K562 (cell line): ENCODE measurements at regions not wholly inside any gene's neighbourhood (a gene's known extent, or its start where the extent isn't known, plus 50 kb on each side); places are given as distances from the start of the nearest gene placed in this dataset.

ENCODE experiments used
- REST ChIP-seq, 2 experiments: fragments of 450-650 bp; formaldehyde crosslinking in 1 of 2; IDR thresholded peaks; 2 replicates each; pipeline versions ENCODE4 v1.4.0 to v1.6.1; 2014 to 2020; ENCODE audit warnings: mild to moderate bottlenecking in 2 of 2, borderline replicate concordance in 1 of 2, low read depth in 1 of 2
- SIN3A ChIP-seq, 2 experiments: fragments of 150-350 bp in 1 of 2; IDR thresholded peaks; 2 replicates each; pipeline ENCODE4 v1.6.1; 2011 to 2016; ENCODE audit warnings: borderline replicate concordance in 2 of 2, low read depth in 2 of 2, low read length in 2 of 2, mild to moderate bottlenecking in 2 of 2, moderate library complexity in 2 of 2; ENCODE audit not compliant: control insufficient read depth in 1 of 2

DNA sequence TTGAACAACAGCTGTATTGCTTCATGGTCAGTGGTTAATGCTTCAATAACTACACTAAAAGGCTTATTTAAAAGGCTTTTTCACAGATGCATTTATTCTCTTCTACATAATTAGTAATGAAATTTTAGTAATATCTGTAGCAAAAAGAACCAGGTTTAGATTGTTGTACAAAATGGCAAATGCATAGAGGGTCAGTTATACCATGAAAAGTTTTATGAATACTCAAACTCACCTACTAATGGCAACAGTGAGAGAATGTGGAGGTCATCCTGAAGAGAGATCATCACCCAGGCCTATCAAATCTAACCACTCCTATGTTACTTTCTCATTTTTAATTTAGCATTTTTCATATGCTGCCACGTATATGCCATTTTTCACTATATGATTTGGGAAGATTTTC, 444.3 kb upstream of the CDH9 start (continued):
- TF ChIP-seq REST (IDR thresholded peaks at IDR 0.05; ENCODE audit: borderline replicate concordance) (no peak), REST (CRISPR knock-in tag; IDR thresholded peaks at IDR 0.05; ENCODE audit: low read depth) (no peak), SIN3A (IDR thresholded peaks at IDR 0.05; ENCODE audit: borderline replicate concordance in 2 of 2, control insufficient read depth in 1 of 2, low read depth in 2 of 2, low read length in 2 of 2) (no peak)
